NCI-H1048 (cell line): ENCODE measurements at regions not wholly inside any gene's neighbourhood (a gene's known extent, or its start where the extent isn't known, plus 50 kb on each side); places are given as distances from the start of the nearest gene placed in this dataset.

Experiments
- DNase-seq: peaks from one replicate; lab custom pipeline; 2025; lab: John Stamatoyannopoulos, UW

DNA sequence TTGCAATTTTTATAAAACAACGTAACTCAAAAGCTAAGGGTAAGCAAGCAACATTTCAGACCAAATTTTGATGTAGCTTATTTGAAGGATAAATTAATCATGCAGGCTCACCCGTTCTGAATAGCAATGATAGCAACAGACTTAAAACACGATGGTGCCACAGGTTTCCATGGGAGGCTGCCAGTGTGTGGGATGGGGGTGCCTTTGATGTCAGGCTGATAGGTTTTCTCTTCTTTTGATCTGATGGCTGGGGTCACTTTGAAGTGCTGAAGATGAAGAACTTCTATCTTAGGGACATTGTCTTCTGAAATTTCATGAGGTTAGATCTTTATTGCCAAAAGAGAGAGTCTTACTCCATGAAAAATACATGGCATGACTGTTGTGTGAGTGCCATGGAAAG, 206.8 kb downstream of the LPIN1 start:
- DNase-seq, result no peak

DNA sequence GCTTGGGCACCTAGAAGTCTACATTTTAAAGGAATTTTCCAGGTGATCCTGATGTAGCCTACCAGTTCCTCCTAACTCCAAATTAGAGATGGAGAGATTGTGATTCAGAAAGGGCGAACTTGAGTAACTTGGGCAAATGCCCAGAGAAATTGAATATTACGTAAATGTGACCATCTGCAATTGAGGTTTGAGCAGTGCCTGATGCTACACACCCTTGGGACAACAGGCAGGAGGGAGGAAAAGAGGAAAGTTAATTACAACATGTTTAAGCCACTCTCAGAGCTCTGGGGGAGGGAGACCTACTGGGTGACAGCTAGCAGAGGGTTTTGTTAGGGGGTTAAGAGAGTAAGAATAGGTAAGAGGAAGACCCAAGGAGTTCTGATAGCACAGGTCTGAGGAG, 208.9 kb downstream of the LPIN1 start:
- no peak for DNase-seq

DNA sequence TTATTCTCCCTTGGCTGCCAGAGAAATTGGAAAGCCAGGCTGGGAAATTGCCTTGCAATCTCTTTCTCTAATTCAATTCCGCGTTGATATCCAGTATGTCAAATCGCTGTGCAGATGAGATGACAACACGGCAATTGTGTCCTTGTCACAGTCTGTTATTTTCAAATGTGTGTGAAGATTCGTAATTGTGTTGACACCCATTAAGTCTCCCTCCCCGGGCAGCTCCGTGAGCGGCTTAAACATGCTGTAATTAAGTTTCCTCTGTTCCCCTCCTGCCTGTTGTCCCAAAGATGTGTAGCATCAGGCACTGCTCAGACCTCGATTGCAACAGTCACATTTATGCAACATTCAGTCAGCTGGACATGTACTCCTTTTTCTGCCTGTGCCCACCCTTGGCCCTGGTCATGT, 209.5 kb downstream of the LPIN1 start:
- no peak for DNase-seq

DNA sequence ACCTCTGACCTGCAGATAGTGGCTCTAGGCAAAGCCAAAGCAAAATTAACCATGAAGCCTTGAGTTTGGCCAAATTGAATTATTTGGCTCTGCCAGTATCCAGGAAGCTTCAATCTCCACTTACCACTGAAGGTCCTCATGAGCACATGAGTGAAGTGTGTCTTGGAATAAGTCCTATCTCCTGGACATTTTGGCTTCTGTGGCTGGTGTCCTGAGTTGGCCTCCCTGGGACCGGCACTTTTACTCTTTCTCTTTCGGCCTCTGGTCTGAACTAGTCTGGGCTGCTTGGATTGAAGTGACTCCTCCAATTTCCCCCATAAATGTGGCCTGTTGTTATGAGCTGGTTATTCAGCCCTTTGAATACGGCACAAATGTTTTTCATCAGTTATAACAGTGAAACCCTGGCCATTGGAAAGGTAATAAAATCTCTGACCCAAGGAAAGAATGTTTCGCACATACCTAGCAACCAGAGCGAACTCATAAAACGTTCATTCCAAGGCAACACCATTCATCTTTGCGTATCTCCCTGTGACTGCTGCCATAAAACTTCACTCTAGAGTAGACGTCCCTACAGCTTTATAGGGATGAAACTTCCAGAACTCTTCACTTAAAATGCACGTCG, 216.4 kb downstream of the LPIN1 start:
- no peak for DNase-seq

DNA sequence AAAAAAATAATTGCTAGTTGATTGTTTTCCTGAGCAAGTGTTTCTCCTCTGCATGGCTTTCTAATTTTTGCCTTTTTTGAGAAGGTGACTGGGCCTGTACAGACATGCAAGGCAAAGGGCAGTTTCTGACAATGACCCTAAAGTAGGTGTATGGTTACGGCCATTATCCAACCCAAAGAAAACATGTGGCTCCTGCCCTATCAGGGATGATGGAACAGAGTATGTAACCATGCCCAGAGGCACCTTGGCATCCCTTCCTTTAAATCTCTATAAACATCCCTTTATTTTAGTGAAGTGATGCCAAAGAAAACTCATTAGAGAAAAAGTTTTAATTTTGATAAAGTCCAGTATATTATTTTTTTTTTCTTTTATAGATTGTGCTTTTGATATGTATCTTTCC, 217.5 kb downstream of the LPIN1 start:
- DNase-seq, result no peak

DNA sequence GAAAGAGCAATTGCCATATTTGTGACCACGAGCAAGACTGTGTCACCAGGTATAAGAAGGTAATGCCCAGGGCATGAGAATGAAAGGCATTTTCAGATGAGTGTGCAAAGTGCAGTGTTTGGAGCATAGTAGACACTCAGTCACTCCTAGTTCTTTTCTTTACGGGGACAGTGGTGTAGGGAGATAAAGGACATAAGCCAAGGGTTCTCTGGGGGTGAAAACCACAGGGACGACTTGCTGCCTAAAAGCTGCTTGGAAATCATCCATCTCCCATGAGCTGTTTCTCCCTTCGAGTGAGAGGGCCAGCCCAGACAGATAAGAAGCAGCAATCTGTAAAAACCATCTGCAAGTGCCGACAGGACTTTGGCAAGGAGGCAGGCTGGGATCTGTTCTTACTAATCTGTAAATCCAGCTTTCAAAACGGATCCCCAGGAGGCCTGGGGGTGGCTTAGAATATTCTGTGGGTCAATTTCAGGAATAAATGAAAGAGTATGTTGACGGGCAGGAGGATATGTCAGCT, 221.6 kb downstream of the LPIN1 start:
- no peak for DNase-seq

DNA sequence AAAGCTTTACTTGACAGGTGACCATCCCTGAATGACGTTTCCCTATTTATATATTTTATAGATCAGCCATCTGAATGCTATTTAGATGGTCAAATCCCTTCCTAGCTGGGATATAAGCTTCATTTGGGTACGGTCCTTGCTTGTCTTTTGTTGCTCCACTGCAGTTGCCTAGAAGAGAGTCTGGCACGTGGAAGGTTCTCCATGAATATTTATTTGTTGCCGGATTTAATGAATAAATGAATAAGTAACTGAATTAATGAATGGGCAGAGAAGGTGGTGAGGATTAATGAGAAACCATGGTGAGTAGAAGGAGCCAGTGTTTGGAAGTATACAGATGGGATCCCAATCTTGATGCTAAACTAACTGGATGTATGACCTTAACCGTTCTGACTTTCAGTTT, 222.1 kb downstream of the LPIN1 start:
- no peak for DNase-seq

DNA sequence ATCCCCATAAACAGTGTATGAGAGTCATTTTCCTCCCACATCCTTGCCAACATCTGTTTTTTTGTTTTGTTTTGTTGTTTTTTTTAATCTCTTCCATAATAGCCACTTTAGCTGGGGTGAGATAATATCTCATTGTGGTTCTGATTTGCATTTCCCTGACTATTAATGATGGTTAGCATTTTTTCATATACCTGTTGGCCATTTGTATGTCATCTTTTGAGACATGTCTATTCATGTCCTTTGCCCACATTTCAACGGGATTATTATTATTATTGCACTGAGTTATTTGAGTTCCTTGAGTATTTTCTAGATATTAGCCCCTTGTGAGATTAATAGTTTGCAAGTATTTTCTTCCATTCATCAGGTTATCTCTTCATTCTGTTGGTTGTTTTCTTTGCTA, 223.3 kb downstream of the LPIN1 start:
- no peak for DNase-seq

DNA sequence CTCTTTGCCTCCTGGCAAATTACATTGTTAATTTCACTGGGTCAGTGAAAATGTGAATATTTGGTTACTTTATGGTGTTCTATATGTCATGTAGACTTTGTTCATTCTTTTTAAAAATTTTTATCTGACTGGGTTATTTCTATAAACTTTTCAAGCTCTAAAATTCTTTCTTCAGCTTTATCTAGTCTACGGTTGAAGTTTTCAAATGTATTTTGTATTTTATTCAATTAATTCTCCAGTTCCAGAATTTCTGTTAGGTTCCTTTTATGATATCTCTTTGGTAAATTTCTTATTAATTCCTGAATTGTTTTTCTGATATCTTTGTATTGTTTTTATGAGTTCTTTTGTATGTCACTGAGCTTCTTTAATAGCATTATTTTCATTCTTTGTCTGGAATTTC, 228.1 kb downstream of the LPIN1 start:
- DNase-seq, result no peak

DNA sequence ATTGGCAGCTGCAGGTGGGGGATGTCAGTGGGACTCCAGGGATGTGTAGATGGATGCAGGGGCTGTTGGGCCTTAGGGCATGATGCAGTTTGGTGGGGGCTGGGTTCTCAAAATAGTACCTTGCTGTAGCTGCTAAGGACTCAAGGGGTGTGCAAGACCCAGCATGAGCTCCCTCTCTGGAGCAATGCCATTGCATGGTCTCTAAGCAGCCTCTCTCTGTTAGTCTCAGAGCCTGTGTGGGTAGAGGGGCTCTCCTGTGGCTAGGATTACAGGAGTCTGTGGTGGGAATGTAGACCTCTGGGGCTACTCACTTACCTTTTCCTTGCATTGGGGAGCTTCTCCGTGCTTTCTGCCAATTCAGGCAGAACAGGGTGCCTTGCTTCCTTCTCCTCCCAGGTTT, 228.9 kb downstream of the LPIN1 start:
- no peak for DNase-seq

DNA sequence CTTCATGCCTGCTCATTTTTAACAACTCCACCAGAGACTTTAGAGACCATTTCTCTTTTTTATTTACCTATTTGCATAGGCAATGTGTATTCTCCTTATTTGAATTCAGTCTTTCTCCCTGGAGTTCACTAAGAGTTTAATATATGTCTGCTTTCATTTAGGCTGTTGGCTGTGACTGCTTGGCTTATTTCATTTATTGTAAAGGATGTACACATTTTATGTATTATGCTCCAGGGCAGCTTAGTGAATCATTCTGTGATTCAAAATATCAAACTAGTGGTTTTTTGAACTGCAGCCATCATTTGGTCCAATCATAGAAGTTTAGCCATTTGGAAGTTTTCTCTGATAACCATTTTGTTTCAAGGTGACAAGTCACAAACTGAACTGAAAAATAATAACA, 229.6 kb downstream of the LPIN1 start:
- DNase-seq, result no peak

DNA sequence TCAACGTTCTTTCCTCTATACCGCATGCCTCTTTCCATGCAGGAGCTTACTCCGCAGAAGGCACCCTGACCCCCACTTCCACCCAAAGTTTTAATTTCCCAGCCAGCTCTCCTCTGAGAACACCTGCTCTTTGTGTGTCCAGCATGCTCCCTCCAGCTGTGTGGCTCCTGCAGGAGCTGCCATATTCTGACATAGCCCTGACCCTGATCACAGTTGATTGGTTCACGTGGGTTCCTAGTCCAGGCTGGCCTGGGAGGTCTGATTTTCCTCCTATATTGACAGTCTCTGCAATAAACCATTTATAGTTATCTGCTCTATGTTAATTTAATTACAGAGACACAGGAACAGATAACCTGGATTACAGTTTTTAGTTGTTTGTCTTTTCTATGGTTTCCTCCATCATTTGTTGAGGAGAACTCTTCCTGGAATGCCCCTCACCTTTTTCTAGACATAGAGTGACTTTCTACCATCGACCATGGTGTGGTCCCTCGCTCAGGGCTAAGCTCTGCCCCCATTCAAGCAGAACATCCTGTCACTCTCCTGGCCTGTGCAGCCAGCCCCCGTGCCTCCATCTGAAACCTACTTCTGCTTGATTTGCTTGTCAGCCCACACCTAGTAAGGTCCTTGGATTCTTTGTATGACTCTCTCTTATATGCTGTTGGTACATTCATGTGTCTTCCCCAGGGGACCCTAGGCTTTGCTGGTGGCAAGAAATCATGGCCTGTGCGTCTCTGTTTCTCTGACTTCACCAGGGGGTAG, 231.5 kb downstream of the LPIN1 start:
- no peak for DNase-seq

DNA sequence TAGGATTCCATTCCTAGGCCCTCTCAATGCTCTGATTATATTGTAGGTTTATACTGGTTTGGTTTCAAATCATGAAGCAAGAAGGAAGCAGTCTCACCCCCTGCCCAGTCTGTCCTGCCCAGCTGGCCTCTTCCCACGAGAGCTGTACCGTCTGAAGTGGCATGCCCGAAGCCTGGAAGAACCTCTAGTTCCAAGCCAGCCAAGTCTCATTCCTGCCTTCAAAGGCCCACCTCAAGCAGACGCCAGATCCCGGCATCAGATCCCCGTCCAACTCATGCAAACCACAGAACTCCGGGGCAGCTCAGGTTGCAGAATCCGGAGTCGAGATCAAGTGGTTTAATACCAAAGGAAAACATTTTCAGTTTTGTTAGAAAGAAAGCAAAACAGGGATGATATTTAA, 234.4 kb downstream of the LPIN1 start:
- no peak for DNase-seq

DNA sequence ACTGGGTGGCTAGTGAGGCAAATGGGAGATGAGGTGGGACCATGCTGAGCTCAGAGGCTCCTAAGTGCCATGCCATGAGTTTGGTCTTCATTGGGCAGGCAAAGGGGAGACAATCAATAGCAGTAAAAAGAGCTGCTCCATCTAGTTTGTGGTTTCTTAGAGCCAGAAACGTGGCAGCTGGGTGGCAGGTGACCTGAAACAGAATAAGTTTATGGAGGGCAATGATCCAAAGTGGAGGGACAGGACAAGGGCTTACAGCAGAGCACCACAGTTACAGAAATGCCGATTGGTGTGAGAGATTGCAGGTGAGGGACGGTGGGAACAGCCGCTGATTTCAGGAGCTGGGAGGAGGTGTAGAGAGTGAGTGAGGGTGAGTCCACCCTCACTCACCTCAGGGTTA, 237.0 kb downstream of the LPIN1 start:
- no peak for DNase-seq

DNA sequence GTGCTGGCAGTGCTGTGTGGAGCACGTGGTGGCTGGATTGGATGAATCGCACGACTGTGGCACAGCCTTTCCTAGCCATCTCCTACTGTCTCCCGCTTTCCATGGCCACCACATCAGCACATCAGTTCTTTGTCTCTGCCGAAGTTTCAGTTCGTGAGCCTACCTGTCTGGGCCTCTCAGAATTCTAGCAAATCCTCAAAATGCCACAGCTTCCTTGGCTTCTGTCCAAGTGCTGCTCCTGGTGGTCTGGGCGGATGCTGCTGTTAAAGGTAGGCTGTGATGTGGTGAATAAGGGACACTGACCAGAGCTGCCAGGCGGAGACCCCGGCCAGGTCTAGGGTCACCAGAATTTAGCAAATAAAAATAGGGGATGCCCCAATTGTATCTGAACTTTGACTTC, 237.4 kb downstream of the LPIN1 start:
- DNase-seq, result no peak

DNA sequence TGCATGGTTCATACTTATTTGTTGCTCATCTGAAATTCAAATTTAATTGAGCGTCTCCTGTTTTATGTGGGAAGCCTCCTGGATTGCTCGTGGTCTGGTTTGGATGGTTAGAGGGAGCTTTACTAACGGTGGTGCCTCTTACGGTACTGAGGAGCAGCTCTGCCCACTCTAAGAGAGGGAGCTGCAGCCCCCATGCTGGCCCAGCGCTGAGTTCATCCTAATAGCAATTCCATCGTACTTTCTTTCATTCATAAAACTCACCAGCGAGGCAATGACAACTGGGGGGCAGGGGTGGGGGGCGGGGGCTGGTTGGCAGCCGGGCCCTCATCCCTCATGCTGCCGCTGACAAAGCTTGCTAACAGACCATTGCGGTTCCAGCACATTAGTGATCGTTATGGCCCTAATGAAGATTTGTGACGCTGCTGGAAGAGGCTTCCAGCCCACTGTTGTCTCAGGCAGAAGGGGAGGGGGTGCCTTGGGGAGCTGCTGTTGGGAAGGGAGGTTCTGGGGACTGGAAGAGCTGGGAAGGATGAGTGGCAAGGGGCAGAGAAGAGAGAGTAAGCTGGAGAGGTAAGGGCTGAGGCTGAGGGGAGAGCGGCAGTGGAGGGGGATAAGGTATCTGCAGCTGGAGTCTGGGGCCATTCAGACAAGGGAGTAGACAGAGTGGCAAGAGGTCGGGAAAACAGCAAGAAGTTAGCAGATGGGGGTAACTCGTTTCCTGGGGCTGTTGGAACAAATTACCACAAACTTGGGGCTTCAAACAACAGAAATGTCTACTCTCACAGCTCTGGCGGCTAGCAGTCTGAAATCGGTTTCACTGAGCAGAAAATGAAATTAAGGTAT, 238.1 kb downstream of the LPIN1 start:
- DNase-seq, result no peak

DNA sequence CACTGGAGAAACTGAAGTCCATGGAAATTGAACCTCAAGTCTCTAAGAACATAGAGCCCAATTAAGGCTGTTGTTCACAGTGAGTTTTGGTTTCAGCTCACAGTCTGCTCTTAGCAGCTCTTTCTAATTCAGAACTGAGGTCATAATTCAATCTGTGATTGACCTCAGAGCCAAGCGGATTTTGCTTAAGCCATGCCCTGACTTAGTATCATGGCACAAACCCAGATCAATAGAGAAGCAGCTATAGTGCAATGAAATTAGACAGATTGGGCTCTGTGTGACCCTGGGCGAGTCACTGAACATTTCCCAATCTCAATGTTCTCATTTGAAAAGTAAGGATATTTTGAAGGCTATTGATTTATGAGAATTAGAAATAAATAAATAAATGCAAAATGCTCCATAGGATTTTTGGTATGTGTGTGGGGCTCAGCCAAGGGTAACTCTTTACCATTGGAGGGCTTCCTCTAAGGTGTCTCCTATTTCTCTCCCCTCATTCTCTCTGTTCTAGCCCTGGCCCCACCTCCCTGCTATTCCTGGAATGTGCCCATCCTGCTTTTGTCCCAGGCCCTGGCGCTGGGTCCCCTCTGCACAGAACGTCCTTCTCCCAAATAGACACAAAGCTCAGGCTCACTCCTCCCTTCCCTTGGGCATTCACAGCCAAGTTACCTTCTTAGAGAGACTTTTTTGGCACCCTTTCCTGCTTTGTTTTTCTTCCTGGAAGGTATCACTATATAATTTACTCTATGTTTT, 239.6 kb downstream of the LPIN1 start:
- DNase-seq, result no peak

DNA sequence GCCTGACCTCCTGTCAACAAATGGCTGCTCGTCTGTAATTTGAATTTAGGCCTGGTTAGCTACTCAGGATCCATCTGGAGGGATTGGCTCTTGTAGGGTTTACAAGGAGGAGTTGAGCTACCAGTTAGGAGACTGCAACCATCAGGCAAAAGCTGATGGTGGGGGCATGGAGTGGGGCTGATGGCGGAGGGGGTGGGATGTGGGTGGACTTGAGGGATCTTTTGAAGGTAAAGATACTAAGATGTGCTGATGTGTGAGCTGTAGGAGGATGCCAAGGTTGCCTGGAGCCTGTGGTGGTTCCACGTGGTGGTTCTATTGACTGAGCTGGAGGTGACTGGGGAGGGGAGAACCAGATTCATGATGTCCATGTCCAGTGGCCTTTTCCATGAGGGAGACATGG, 240.7 kb downstream of the LPIN1 start:
- no peak for DNase-seq

DNA sequence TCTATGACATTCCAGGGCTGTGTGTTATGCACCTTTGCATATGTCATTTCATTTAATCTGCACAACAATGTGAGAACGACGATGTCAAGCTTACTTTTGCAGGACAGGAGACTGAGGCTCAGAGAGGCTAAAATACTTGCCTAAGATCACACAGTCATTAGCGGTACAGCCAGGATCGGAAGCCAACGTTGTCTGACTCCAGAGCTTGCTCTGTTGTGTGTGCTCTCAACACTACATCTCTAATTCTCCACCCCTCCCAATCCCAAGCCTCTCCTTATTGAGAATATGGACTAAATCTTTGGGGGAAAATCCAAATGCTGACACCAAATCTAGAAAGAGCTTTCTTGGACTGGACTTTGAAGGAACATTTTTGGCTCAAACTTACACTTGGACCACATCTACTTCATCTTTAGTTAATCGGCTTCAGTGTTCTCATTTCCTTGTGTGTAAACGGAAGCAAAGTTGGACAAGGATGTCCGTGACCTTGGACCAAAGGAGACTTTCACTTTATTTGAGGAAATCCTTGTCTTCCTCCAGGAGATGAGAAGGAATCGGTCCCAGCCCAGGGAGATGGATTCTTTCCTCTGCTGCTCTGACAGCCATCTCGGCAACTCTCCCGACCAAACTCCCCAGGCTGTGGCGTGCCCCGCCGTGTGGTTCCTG, 242.4 kb downstream of the LPIN1 start:
- no peak for DNase-seq

DNA sequence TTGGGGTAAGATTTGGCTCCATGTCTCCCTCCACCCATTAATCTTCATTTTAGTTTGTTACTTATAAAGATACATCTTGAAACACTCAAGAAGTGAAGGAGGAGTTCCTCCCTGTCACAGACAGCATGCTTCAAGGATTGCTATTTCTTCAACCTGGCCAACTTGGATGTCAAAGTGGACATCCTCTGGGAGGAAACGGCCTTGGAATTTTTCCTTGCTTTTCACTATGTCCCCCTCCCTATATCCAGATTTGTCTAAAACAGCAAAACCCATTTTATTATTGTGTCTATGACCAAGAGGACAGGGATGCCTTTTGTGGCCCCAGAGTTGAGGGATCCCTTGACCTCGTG, 242.9 kb downstream of the LPIN1 start:
- no peak for DNase-seq

DNA sequence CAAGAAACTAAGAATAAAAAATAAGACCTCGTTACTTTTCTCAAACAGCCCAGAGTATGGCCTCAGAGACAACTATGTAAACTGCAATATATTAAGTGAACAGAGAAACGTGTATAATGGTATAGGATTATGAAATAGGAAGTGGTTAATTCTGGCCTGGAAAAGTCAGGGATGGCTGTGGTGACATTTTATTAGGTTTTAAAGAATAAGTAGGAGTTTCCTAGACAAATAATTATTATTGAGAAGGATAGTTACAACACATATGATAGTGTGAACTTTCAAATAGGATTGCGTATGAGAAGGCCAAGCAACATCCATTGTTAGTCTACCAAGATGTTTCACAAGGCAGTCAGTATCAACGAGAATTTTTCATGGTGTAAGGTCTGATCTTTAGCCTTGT, 244.1 kb downstream of the LPIN1 start:
- no peak for DNase-seq

DNA sequence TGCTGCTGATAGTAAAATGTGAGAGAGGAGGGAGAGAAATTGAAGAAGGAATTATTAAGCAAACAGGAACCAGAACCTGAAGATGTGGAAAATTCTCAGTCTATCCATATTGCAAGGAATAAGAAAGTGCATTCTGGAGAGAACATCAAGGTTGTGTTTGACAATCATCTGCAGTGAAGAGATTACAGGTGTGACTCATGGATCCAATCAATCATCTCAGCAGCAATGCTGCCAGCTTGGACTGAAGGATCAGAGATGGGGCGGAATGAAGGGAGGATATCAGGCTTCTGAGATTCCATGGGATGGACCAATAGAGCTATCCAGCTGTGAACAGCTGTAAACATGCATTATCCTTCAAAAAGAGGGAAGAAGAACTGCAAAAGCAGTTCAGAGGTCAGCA, 247.3 kb downstream of the LPIN1 start:
- DNase-seq, result no peak
